Heart left ventricle (tissue), 13 donors: ENCODE measurements at regions not wholly inside any gene's neighbourhood (a gene's known extent, or its start where the extent isn't known, plus 50 kb on each side); places are given as distances from the start of the nearest gene placed in this dataset.

Experiments used
- POLR2A ChIP-seq, 2 donors: fragments of 450-650 bp; IDR thresholded peaks; one replicate each; pipeline ENCODE4 v1.6.1; 2017; ENCODE audit warnings: antibody characterized with exemption in 2 of 2, mild to moderate bottlenecking in 2 of 2, moderate library complexity in 2 of 2
- TF ChIP-seq, protein P1 (sequence below), 12 donors: fragments of 200-600 bp; sonication (generic) in 4 of 12; IDR thresholded peaks; one replicate each; pipeline versions ENCODE4 v1.5.0 to v1.8.0; 2018 to 2022; ENCODE audit warnings: antibody characterized with exemption in 12 of 12, mild to moderate bottlenecking in 5 of 12
- donor health status: ischemic (EF 13 %, LVEDD 7.1; RV severe dilation, severe dysfunction).
- donor health status: DM: no; HTN: yes; CAD: no.
- donor health status: DM: no; HTN: no; CAD: no.
- donor health status: ischemic (EF 25% LVEDD 6.9; RV normal size, moderate dysfunction).
- donor health status: ischemic (EF 25% LVEDD 5.7; RV mildly dilated, moderate dysfunction).
- donor health status: ischemic (EF 35%, LVEDD 5.7; RV mildly dilated, moderate dysfunction).
- donor health status: nonischemic (EF 11% LVEDD 7.7; RV severe dilation, severe dysfunction).
- donor health status: DM: yes; HTN: yes; CAD: no.
- donor health status: PGD.
- donor health status: ischemic (EF 29% LVEDD 5.4; RV normal size, mild dysfunction).
- donor health status: nonischemic (EF 23%, LVEDD 6.1; RV moderate dilation, normal function).

DNA sequence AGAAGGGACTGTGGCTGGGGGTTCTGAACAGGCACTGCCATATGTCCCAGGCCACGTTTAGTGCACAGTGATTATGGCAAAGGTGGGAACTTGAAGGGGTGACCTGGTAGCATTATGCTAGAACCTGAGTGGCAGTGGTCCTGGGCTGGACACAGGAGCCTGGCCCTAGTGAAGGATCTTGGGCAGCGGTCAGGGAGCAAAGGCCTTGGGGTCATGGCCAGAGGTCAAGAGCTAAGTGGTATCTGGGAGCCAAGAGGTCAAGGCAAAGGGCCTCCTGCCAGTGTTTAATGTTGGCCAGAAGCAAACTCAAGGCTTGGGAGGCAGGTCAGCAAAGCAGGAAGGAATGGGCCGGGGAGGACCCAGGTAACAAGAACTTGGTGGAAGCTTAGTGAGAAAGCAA, 254.5 kb downstream of the CDH26 start:
- TF ChIP-seq POLR2A (IDR thresholded peaks at IDR 0.05): no peak
- TF ChIP-seq, protein P1, sequence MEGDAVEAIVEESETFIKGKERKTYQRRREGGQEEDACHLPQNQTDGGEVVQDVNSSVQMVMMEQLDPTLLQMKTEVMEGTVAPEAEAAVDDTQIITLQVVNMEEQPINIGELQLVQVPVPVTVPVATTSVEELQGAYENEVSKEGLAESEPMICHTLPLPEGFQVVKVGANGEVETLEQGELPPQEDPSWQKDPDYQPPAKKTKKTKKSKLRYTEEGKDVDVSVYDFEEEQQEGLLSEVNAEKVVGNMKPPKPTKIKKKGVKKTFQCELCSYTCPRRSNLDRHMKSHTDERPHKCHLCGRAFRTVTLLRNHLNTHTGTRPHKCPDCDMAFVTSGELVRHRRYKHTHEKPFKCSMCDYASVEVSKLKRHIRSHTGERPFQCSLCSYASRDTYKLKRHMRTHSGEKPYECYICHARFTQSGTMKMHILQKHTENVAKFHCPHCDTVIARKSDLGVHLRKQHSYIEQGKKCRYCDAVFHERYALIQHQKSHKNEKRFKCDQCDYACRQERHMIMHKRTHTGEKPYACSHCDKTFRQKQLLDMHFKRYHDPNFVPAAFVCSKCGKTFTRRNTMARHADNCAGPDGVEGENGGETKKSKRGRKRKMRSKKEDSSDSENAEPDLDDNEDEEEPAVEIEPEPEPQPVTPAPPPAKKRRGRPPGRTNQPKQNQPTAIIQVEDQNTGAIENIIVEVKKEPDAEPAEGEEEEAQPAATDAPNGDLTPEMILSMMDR (IDR thresholded peaks at IDR 0.05): no peak
